ENCODE measurements at regions not wholly inside any gene's neighbourhood (a gene's known extent, or its start where the extent isn't known, plus 50 kb on each side); places are given as distances from the start of the nearest gene placed in this dataset.

DNA sequence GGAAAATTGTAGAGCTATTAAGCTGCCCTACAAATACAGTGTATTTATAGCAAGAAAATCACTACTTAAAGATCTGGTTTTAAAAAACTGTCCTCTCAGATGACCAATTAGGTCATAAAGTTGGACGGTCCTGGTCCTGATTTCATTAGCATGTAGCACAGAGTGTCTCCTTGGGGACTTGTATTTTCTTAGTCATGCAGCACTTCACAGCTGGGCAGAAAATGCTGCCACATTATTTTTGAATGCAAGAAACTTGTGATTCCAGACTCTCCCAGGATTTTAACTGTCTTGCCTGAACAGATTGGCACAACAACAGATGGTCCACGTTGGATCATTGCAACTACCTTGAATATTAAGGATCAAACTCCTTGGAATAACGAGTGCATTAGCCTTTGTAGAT is 348.1 kb upstream of the SGCD start:
- peaks cover 0 to 26% (median 14%) of the 10 kb centered on the region in 12 donors for H3K4me1 ChIP-seq

DNA sequence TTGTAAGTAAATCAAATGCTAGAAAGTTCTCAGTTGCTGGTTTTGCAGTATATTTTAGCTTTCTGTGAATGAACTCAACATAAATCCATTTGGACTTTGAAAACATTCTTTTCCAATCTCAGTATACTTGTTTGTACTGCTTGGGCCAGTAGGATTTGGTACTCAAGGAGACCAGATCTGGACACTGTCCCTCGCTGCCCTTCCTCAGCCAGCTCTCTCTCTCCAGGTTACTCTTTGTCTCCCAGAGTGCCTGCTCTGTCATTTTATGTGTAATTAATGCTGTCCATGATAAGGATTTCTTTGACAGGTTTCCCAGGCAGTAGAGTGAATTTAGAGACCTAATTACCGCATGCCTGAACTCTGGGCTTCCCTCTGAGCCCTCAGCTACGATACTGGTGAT is 344.6 kb upstream of the SGCD start:
- Histone ChIP-seq H3K36me3 (no peaks in the 10 kb centered on the region), H3K27me3 (no peaks in the 10 kb centered on the region), H3K27ac (peak overlapping the region in 3 of 12 donors; percentile 46 to 50 (median 47)), H3K9me3 (no peaks in the 10 kb centered on the region), H3K4me3 (peak overlapping the region in 1 of 12 donors; percentile 5), H3K4me1 (peaks cover 0 to 33% (median 14%) of the 10 kb centered on the region in 12 donors)
- no peak for DNase-seq
- intact Hi-C loops (cut with DNase I), result no loop called here
- peak; percentile 40 to 73 (median 48) for ATAC-seq
- 18 to 42% (median 24%) methylated on average over 3 of the region's 3 CpGs for WGBS, 4 donors
- TF ChIP-seq, protein P1, sequence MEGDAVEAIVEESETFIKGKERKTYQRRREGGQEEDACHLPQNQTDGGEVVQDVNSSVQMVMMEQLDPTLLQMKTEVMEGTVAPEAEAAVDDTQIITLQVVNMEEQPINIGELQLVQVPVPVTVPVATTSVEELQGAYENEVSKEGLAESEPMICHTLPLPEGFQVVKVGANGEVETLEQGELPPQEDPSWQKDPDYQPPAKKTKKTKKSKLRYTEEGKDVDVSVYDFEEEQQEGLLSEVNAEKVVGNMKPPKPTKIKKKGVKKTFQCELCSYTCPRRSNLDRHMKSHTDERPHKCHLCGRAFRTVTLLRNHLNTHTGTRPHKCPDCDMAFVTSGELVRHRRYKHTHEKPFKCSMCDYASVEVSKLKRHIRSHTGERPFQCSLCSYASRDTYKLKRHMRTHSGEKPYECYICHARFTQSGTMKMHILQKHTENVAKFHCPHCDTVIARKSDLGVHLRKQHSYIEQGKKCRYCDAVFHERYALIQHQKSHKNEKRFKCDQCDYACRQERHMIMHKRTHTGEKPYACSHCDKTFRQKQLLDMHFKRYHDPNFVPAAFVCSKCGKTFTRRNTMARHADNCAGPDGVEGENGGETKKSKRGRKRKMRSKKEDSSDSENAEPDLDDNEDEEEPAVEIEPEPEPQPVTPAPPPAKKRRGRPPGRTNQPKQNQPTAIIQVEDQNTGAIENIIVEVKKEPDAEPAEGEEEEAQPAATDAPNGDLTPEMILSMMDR (IDR thresholded peaks at IDR 0.05), result no peak
- TF ChIP-seq POLR2A (IDR thresholded peaks at IDR 0.05), result no peak

More for the DNA sequence above, 348.1 kb upstream of the SGCD start:
- H3K4me3 ChIP-seq, result no peak overlapping the region
- intact Hi-C loops (cut with DNase I), result no loop called here
- 35 to 59% (median 49%) methylated on average over 3 of the region's 3 CpGs for WGBS, 4 donors
- H3K27ac ChIP-seq, result no peak overlapping the region
- H3K36me3 ChIP-seq, result no peaks in the 10 kb centered on the region
- ATAC-seq (peak; percentile 68 to 81 (median 76)), DNase-seq (no peak)
- H3K9me3 ChIP-seq, result no peaks in the 10 kb centered on the region
- H3K27me3 ChIP-seq, result no peaks in the 10 kb centered on the region
- TF ChIP-seq POLR2A (IDR thresholded peaks at IDR 0.05), result no peak
- TF ChIP-seq, protein P1 (IDR thresholded peaks at IDR 0.05), result no peak

DNA sequence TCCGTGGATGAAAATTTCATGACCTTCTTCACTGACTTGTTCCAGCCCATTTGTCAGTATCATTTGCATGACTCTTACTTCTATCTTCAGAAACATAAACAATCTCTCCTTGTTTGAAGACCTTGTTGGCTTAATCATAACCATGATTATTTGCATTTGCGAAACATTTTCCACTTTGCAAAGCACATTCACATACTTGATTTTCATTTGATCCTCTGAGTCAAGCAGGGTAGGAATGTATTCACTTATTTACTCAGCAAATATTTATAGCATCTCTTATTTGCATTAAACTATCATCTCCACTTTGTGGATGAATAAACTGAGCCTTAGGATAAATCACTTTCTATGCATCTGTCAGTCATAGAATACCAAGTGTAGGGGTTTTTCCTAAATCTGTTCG is 343.0 kb upstream of the SGCD start:
- Histone ChIP-seq H3K27ac (no peak overlapping the region), H3K4me1 (peaks cover 0 to 36% (median 7%) of the 10 kb centered on the region in 12 donors), H3K27me3 (no peaks in the 10 kb centered on the region), H3K4me3 (no peak overlapping the region), H3K9me3 (no peaks in the 10 kb centered on the region), H3K36me3 (no peaks in the 10 kb centered on the region)
- no peak for TF ChIP-seq POLR2A (IDR thresholded peaks at IDR 0.05)
- TF ChIP-seq, protein P1 (IDR thresholded peaks at IDR 0.05), result no peak
- 70 to 82% (median 78%) methylated on average over 3 of the region's 3 CpGs for WGBS, 4 donors
- ATAC-seq (no peak), DNase-seq (no peak)
- intact Hi-C loops (cut with DNase I), result no loop called here

DNA sequence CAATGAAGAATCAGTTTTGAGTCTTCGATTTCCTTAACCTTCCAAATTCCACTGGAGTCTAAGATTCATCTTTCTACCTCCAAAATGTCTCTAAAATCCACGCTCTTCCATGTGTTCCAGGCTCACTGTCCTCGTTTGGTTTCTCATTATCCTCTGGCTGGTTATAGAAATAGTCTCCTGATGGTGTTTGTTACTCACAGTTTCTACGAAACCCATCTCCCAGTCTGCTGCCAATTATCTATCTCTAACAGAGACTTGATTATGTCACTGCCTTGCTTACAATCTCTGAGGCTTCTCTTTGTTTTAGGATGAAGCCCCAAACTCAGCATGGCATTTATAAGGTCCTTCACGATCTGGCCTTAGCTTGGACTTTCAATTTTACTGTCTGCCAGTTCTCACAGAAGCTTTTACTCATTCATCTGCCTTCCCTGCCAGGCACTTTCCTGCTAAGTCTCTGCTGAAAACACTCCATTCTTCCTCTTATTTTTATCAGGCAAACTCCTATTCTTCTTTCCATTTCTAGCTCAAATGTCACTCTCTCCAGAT is 339.6 kb upstream of the SGCD start:
- ATAC-seq (peak in 2 of 4 donors; percentile 40 to 53), DNase-seq (no peak)
- H3K27me3 ChIP-seq, result no peaks in the 10 kb centered on the region
- H3K27ac ChIP-seq, result peak overlapping the region in 1 of 12 donors; percentile 3
- H3K4me3 ChIP-seq, result no peak overlapping the region
- no peaks in the 10 kb centered on the region for H3K36me3 ChIP-seq
- H3K9me3 ChIP-seq, result no peaks in the 10 kb centered on the region
- H3K4me1 ChIP-seq, result peaks cover 0 to 22% (median 1%) of the 10 kb centered on the region in 12 donors
- WGBS, 4 donors, result 42 to 64% (median 52%) methylated on average over 5 of the region's 5 CpGs
- intact Hi-C loops (cut with DNase I), result no loop called here
- no peak for TF ChIP-seq POLR2A (IDR thresholded peaks at IDR 0.05)
- TF ChIP-seq, protein P1 (IDR thresholded peaks at IDR 0.05), result no peak
